C1 segment of cervical spinal cord (tissue), 14 donors: ENCODE measurements at regions not wholly inside any gene's neighbourhood (a gene's known extent, or its start where the extent isn't known, plus 50 kb on each side); places are given as distances from the start of the nearest gene placed in this dataset.

Source experiments
- DNase-seq, 14 donors: peaks; one replicate each; lab custom pipeline; 2025; lab: John Stamatoyannopoulos, UW

DNA sequence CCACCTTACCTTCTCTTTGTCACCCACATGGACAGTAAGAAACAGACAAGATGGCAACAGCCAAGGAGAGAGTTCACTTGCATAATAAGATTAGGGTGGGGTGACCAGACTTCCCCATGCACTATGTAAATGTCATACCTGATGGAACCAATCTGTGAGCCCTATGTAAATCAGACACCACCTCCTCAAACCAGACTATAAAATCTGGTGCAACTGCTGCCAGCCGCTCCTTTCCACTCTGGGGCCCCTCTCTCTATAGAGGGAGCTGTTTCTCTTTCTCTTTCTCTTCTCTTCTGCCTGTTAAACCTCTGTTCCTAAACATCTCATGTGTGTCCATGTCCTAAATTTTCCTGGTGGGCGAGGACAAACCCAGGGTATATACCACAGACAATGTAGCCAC lies 405.5 kb upstream of the CNTN4 start:
- DNase-seq, result no peak

DNA sequence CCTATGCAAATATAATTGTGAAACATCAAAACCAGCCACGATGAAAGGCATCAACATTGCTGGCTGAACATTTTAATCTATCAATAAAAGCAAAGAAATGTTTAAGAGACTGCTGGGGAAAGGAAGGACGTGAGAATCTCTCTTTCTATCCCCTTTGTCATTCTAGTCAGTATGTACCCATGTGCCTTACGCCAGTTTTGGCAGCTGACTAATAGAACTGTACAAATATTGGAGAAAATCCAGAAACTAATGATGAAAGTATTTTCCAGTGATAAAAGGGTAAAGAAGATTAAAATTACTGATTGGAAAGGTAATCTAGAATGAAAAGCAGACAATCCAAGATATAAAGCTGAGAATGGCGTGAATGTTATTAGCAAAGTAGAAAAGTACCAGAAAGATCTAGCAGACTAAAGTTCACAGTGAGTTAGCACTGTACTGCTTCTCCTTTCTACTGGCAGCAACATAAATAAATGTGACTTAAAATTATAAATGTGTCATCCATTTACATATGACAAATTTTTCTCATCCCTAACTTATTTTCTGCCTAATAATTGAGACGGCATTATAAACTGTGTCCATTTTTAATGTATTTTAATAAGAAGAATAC lies 401.9 kb upstream of the CNTN4 start:
- no peak for DNase-seq

- no peak for DNase-seq
Measured at GRCh38 chr3:1699361-1699920, 399.2 kb upstream of the CNTN4 start.

DNA sequence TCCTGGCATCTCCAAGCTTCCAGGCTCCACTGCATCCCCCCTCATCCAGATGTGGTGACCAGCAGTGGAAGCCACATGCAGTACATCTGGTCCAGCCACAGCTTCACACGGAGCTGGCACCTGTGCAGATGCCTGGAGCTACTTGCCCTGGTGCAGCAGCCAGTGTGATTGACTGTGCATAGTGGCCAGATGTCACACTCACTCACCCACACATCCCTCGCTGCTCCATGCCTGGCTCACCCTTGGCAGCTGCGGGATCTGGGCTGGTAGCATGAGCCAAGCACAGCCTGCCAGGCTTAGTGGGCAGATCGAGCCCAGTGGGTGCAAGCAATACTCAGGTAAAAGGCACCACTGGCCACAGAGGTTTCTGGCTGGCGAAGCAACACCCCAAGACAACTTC lies 398.0 kb upstream of the CNTN4 start:
- no peak for DNase-seq

- no peak for DNase-seq
Measured at GRCh38 chr3:1703169-1703568, 395.5 kb upstream of the CNTN4 start.

DNA sequence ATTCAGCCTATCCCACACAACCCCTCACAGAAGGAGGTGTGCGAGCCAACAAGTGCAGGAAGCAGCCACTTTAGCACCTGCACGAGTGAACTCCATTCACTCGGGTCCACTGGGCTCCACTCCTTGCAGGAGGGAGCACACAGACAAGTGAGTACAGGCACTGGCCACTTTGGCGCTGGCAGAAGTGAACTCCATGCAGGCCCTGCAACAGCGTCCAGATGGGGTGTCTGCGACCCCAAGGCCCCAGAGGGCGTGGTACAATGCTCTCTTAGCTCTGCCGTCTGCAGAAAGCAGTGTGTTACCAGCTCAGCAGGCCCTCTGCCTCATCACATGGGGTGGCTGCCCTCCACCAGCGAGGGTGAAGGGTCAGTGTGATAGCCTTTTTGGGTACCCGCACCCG lies 388.0 kb upstream of the CNTN4 start:
- DNase-seq, result no peak

GRCh38 chr3:1717524-1717923 lies 381.1 kb upstream of the CNTN4 start:
- no peak for DNase-seq

GRCh38 chr3:1723726-1724125 lies 374.9 kb upstream of the CNTN4 start:
- DNase-seq, result no peak

GRCh38 chr3:1726741-1727140 lies 371.9 kb upstream of the CNTN4 start:
- DNase-seq, result no peak

- DNase-seq, result no peak
Measured at GRCh38 chr3:1727242-1727641, 371.4 kb upstream of the CNTN4 start.

- DNase-seq, result no peak
Measured at GRCh38 chr3:1728510-1728909, 370.2 kb upstream of the CNTN4 start.

DNA sequence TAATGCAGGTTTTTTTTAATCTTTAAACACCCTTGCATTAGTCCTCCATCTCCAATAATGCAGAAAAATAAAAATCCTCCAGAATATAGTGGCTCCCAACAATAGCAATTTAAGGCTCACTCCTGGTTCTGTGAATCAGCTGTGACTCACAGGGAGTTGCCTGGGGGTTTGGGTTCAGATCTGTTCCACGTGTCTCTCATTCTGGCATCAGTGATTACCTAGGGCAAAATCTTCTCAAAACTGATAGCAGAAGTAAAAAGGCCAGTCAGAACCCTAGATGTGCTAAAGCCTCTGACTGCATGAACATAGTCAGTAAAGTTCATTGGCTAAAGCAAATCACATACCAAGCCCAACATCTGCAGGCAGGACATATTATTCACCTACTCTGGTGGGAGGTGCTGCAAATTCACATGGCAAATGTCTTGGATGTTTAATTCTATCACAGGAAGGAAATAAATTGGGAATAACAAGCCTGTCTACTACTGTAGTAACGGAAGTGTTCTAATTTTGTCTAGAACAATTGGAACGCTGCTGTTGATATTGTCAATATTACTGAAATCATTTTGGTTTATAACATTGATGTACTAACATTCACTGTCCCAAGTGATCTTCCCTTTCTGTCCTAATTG lies 364.1 kb upstream of the CNTN4 start:
- no peak for DNase-seq

- no peak for DNase-seq
Measured at GRCh38 chr3:1752205-1752604, 346.5 kb upstream of the CNTN4 start.

- DNase-seq, result no peak
Measured at GRCh38 chr3:1766384-1766783, 332.3 kb upstream of the CNTN4 start.

DNA sequence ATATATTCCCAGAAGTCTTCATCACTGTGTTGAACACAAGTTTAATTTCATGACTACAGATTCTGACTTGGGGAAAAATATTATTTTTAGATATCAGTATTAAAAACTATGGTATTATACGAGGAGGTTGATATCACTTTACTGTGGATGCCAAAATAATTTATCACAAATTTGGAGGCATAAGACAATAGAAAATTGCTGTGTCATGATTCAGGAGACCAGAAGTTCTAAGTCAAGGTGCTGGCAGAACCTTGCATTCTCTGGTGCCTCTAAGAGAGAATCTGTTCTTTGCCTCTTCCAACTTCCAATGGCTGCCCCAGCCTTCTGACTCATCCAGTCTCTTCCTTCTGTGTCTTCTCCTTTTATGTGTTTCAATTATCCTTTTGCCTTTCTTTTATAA lies 325.0 kb upstream of the CNTN4 start:
- DNase-seq, result no peak

GRCh38 chr3:1774597-1774996 lies 324.1 kb upstream of the CNTN4 start:
- DNase-seq, result no peak

- DNase-seq, result no peak
Measured at GRCh38 chr3:1775321-1775720, 323.3 kb upstream of the CNTN4 start.

DNA sequence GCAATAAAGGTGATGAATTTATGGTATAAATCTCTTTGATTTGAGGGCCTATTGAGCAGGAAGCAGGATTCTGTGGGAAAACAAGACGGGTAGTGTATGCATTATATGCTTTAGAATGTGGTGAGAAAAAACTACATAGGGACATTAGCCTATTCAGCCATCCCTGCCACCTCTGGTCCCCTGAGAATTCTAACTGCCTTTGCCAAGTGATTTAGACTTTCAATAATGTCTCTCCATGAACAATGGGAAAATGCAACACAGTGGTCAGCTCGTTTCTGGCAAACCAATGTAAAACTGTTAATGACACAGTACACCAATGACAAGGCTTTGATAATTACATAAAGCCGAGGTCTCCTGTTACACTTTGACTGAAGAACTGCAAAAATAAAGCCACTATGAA lies 314.7 kb upstream of the CNTN4 start:
- DNase-seq, result no peak

DNA sequence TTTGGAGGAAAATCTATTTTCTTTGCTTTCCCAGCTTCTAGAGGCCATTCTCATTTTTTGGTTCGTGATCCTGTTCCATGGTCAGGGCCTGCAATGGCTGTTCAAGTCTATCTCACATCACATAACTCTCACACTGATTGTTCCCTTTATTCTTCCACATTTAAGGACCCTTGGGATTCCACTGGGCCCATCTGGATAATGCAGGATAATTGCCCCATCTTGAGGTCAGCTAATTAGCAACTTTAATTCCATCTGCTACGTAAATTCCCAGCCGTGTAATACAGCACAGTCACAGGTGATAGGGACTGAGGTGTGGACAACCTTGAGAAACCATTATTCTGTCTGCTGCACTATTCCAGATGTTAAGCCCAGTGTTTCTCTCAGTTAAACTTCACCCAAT lies 311.6 kb upstream of the CNTN4 start:
- no peak for DNase-seq

GRCh38 chr3:1792466-1792865 lies 306.2 kb upstream of the CNTN4 start:
- no peak for DNase-seq

DNA sequence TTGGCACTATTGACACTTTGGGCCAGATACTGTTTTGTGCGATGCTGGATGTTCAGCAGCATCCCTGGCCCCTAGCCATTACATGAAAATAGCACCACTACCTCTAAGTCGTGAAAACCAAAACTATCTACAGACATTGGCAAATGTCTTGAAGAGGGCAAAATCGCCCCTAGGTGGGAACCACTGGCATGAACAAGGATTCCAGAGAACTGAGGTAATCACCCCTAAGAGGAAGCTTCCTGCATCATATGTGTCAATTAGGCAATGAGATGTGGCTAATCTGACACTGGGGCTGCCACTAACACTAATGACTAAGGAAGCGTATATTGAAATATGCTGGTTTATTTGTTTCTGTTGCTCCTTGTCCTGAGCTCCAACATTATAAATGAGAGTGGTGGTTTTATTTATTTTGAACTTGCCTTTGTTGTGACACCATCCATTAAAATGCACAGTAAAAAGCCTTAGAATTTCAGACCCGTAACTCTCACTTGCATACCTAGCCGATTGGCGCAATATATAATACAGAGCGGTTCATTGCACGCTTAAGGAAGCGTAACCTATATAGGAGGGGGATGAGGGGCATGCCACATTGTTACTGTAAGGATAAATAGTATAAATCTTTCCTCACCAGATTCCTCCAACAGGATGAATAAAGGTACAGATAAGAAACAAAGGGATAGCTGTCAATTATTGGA lies 299.8 kb upstream of the CNTN4 start:
- DNase-seq, result no peak

GRCh38 chr3:1805331-1805730 lies 293.3 kb upstream of the CNTN4 start:
- DNase-seq, result no peak

DNA sequence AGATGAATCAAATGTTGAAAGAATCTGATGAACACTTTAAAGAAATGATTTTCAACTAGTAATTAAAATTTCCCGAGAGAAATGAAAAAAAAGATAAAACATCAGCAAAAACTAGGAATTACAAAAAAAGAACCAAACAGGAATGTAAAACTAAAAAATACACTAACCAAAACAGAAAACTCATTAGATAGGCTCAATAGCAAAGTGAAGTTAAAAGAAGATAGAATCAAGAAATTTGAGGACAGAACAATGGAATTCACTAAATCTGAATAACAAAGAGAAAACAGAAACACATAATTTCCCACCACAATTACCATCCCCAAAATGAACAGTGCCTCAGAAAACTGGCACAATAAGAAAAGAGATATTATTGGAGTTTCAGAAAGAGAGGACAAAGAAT lies 290.1 kb upstream of the CNTN4 start:
- DNase-seq, result no peak
